ENCODE measurements at regions not wholly inside any gene's neighbourhood (a gene's known extent, or its start where the extent isn't known, plus 50 kb on each side); places are given as distances from the start of the nearest gene placed in this dataset.

- H3K79me1 ChIP-seq (ENCODE audit: low read depth in 1 of 2, low read length in 2 of 2) = no peaks in the 10 kb centered on the region
- no TSS peak for BruUV-seq (replicated peaks)
- no peak overlapping the region for H3K9ac ChIP-seq (ENCODE audit: low read depth, low read length)
- H3K4me3 ChIP-seq (ENCODE audit: insufficient read depth, low read depth, low read length) = no peak overlapping the region
- H3K9me3 ChIP-seq (ENCODE audit: control insufficient read depth, insufficient read depth, low read length) = no peaks in the 10 kb centered on the region
- no peaks in the 10 kb centered on the region for H3K9me1 ChIP-seq (ENCODE audit: insufficient read depth, low read length)
- no peaks in the 10 kb centered on the region for H3K4me1 ChIP-seq (ENCODE audit: control insufficient read depth, insufficient read depth, low read length)
- no peak overlapping the region for H4K8ac ChIP-seq (ENCODE audit: low read depth in 2 of 2, low read length in 2 of 2)
- in situ Hi-C loops (cut with MboI; ENCODE audit: low sequenced_read_pairs) (no loop called here), dilution Hi-C loops (cut with HindIII; ENCODE audit: low sequenced_read_pairs, unreplicated experiment) (no loop called here), intact Hi-C loops (cut with micrococcal nuclease) (no loop called here)
- no peak overlapping the region for H2AK9ac ChIP-seq (replicated peaks; ENCODE audit: low read depth, low read length, poor library complexity)
- H2BK20ac ChIP-seq (ENCODE audit: low read depth, low read length) = no peak overlapping the region
- H4K20me1 ChIP-seq (ENCODE audit: insufficient read depth, low read length) = no peaks in the 10 kb centered on the region
- no peak overlapping the region for H3K4me2 ChIP-seq (ENCODE audit: low read depth, low read length)
- H3K27ac ChIP-seq (ENCODE audit: insufficient read depth, low read length) = no peak overlapping the region
- no CpG with 5 or more reads among the region's 3 CpGs for WGBS, 2 experiments (ENCODE audit: extremely low coverage in 2 of 2, insufficient read length in 1 of 2)
- H3K14ac ChIP-seq (replicated peaks; ENCODE audit: low read depth, low read length) = no peak overlapping the region
- TF ChIP-seq FOS (IDR thresholded peaks at IDR 0.05; ENCODE audit: low read depth, low read length) = no peak
- TF ChIP-seq CHD1 (IDR thresholded peaks at IDR 0.05; ENCODE audit: low read depth, low read length) = no peak
- TF ChIP-seq POLR2A (IDR thresholded peaks at IDR 0.05; ENCODE audit: low read depth, low read length) = no peak
- no peak for TF ChIP-seq RAD21 (IDR thresholded peaks at IDR 0.05; ENCODE audit: low read length)
- TF ChIP-seq SMC3 (IDR thresholded peaks at IDR 0.05; ENCODE audit: low read depth, low read length) = no peak
- H2BK120ac ChIP-seq (ENCODE audit: low read depth, low read length) = no peak overlapping the region
- ChIA-PET POLR2A (ENCODE audit: unreplicated experiment) (no interaction called here), CTCF (no interaction called here)
- no peak overlapping the region for H4K5ac ChIP-seq (ENCODE audit: low read depth, low read length)
- H3K36me3 ChIP-seq (ENCODE audit: control insufficient read depth, insufficient read depth, low read length) = no peaks in the 10 kb centered on the region
- no peak overlapping the region for H3K23ac ChIP-seq (ENCODE audit: low read depth, low read length)
- H2AK5ac ChIP-seq (ENCODE audit: low read depth, low read length) = no peak overlapping the region
- H3K18ac ChIP-seq (ENCODE audit: low read depth, low read length) = no peak overlapping the region
- no peak overlapping the region for H4K91ac ChIP-seq (ENCODE audit: insufficient read depth, low read depth, low read length)
- H3K56ac ChIP-seq (ENCODE audit: extremely low read depth, insufficient read depth, low read length) = no peak overlapping the region
- H2AFZ ChIP-seq (replicated peaks; ENCODE audit: low read length, poor library complexity) = no peak overlapping the region
- H2BK15ac ChIP-seq (ENCODE audit: low read depth, low read length) = no peak overlapping the region
- H3K4ac ChIP-seq (ENCODE audit: low read depth, low read length) = no peak overlapping the region
- no peak overlapping the region for H2BK5ac ChIP-seq (ENCODE audit: low read depth, low read length, poor library complexity, severe bottlenecking)
- DNase-seq (no peak), ATAC-seq (ENCODE audit: low read depth) (no peak)
- H3K27me3 ChIP-seq (ENCODE audit: control insufficient read depth, insufficient read depth, low read length) = no peaks in the 10 kb centered on the region
Measured at GRCh38 chrX:127764674-127765073, 287.5 kb downstream of the ACTRT1 start.

All from IMR-90 (cell line).